GM19023 (cell line): ENCODE measurements at regions not wholly inside any gene's neighbourhood (a gene's known extent, or its start where the extent isn't known, plus 50 kb on each side); places are given as distances from the start of the nearest gene placed in this dataset.
A peak's percentile ranks its signal among the peaks of the same experiment; 100 is the strongest.
"Not testable (repeated sequence)": the region's sequence is repeated elsewhere in the genome, so short reads cannot be mapped to it uniquely, and the experiment has no call there.

Experiments
- ATAC-seq: cut with Tn5 transposase; IDR thresholded peaks from one replicate; pipeline ENCODE4 v1.9.1; 2021; ENCODE audit warnings: mild to moderate bottlenecking, moderate library complexity; ENCODE audit not compliant: unreplicated experiment

- ATAC-seq: not testable (repeated sequence)
These were observed 200.3 kb upstream of the FKBP1C start for GRCh38 chr6:63010962-63011361.

DNA sequence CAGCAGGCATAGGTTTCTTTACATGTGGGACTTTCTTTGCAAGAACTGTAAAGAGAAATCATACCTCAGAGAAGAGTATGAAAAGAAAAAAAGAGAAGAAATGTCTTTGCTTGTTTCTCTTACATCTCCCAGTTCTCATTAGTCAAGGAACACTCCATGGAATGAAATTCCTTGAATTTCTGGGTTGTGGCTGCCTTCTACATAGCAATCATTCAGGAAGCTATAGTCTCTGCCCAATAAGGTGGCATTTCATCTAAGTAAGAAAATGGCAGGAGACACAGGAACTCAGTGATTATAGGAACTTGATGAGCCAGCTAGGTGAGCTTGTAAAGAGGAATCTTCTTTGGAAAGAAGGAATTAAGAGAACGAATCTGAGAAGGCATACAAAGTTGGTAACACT, 197.0 kb upstream of the FKBP1C start:
- no peak for ATAC-seq

- ATAC-seq: no peak
These were observed 188.6 kb upstream of the FKBP1C start for GRCh38 chr6:63022631-63023030.

- no peak for ATAC-seq
These were observed 187.5 kb upstream of the FKBP1C start for GRCh38 chr6:63023726-63024125.

DNA sequence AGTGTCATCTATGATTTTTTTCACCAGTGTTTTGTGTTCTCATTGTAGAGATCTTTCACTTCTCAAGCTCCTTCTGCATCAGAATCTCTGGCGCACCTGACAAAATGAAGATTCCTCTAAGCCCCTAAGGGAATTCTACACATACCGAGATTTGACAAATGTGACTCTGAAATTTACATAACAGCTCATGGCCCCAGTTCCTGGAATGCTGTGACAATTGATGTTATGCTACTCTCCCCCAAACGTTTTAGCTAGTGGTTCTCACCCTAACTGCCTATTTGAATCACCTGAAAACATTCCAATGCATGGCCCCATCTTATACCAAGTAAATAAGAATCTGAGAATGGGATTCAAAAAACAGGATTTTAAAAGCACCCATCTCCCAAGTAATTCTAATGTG, 162.1 kb upstream of the FKBP1C start:
- ATAC-seq: no peak

- ATAC-seq: not testable (repeated sequence)
These were observed 158.1 kb upstream of the FKBP1C start for GRCh38 chr6:63053206-63053605.

DNA sequence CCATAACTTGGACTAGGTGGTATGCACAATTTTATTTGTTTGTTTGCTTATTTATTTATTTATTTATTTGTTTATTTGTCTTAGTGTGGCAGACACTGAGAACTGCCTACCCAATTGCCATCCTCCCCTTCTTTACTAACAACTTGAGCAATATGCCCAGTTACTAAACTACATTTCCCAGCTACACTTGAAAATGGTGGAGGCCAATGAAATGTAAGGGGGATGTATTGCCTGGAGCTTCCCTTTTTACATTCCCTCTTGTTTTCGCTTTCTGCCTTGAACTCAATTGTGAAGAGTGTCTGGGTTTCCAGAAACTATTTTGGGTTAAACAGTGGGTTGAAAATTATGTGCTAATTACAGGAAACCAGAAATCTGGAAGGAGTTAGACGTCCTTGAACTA, 152.7 kb upstream of the FKBP1C start:
- ATAC-seq: no peak

DNA sequence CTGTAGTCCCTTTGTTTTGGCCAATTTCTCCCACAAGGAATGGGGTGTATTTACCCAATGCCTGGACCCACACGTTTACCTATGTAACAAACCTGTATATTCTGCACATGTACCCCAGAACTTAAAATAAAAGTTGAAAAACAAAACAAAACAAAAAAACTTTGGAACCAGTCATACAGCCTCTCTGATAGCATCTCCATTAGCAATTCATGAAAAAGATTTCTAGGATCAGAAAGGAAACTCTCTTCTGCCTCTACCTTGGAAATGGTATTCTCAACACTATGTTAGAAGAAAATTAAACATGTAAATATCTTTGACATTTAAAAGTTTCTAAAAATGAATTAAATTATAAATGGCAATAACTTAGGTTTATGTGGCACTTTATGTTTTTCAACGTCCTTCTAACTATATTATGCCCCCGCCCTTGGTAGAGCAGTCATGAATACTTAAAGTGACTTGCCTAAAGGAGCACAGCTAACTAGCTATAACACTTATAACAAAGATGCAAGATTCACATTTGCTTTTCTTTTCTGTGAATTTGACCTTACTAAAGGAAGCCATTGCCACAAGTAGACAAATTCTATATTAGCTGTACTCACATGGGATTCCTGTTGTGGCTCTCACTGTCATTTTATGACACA, 147.5 kb upstream of the FKBP1C start:
- no peak for ATAC-seq

GRCh38 chr6:63066055-63066704, 145.1 kb upstream of the FKBP1C start:
- ATAC-seq: peak; percentile 79

DNA sequence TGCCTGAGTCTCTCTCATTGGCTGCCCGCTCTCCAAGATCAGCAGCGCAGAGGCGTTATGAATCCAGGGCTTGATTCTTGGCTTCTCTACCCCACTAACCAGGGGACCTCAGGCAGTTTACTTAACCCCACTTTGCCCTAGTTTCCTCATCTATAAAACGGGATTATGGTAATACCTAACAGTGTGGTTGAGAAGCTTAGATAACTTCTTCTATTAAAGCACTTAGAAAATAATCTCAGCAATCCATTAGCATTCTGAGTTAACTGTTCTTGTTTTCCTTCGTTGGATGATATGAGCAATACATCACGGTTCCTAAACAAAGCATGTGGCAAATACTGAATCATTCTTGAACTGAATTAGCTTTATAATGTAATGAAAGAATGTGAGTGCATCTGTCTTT, 116.3 kb upstream of the FKBP1C start:
- no peak for ATAC-seq

DNA sequence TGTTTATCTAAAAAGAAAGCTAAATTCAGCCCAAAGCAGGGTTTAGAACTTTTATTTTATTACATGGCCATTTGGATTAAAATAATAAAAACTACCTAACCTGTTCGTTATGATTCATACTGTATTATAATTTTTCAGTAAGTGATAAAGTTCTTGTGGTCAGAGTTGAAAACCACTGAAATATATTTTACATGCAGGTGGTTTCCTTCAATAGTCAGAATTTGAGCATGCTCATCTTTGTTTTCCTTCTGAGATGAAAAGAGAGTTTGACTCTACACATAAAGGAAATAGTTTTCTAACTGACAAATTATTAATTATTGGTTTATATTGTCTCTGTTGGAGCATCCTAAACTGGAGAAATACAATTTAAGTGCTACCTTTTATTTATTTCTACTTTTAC, 114.0 kb upstream of the FKBP1C start:
- ATAC-seq: no peak

GRCh38 chr6:63098789-63099188, 112.5 kb upstream of the FKBP1C start:
- no peak for ATAC-seq

GRCh38 chr6:63099772-63100459, 111.4 kb upstream of the FKBP1C start:
- no peak for ATAC-seq

- ATAC-seq: no peak
These were observed 96.6 kb upstream of the FKBP1C start for GRCh38 chr6:63114610-63115211.

GRCh38 chr6:63121166-63121565, 90.1 kb upstream of the FKBP1C start:
- ATAC-seq: no peak

DNA sequence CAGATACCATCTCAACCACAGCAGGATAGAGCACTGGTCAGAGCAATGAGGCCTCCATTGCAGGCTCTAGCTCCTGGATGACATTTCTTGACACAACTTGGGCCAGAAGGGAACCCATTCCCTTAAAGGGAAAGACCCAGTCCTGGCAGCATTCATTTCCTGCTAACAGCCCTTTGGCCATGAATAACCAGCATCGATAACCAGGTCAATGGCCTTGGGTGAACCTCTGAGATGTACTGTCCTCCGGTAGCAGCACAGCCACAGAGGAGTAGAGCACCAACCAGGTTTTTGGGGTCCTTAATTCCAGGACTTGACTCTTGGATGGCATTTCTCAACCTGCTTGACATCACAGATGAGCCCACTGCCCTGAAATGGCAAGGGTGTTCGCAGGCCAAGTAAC, 71.2 kb upstream of the FKBP1C start:
- no peak for ATAC-seq

DNA sequence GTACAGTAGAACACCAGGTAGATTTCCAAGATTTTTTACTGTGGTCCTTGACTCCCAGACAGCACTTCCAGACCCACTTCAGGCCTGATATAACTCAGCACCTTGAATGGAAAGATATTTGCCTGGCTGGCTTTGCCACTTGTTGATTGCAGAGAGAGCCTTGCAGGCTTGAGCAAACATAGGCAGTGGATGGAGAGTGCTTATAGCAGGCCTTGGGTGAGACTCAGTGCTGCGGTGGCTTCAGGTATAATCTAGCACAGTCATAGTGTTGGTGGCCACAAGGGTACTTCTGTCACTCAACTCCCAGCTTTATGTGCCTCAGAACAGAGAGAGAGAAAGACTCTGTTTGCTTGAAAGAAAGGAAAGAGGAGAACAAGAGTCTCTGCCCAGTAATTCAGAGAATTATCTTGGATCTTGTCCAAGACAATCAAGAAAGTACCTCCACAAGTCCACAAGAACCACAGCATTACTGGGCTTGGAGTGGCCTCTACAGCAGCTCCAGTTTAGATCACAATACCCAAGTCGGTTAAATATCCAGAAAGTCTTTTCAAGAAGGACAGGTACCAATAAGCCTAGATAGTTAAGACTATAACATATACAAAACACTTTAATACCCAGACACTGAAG, 70.5 kb upstream of the FKBP1C start:
- no peak for ATAC-seq

GRCh38 chr6:63149730-63150129, 61.5 kb upstream of the FKBP1C start:
- ATAC-seq: no peak

DNA sequence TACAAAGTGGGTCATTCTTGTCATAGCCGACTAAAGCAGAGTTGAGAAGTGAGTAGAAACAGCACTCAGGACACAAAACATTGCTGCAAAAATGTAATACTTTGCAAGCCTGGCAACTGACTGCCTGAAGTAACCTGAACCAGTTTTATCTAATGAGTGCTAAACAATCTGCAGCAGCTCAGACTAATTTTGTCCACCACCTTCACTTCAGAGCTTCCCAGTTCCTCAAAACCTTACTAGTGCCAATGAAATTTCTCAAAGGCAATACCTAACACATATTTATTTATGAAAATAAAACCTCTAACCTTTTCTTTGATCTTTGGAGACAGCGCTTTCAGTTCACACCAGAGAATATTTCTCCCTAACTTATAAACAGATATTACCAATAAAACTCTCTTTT, 56.7 kb upstream of the FKBP1C start:
- no peak for ATAC-seq
